ENCODE measurements at regions not wholly inside any gene's neighbourhood (a gene's known extent, or its start where the extent isn't known, plus 50 kb on each side); places are given as distances from the start of the nearest gene placed in this dataset.

GRCh38 chr12:127613056-127613455 lies 653.9 kb upstream of the TMEM132C start:
- no peaks in the 10 kb centered on the region for H3K27me3 ChIP-seq (ENCODE audit: control insufficient read depth, insufficient read depth, low read length)
- H3K4me3 ChIP-seq (ENCODE audit: low read depth, low read length): no peak overlapping the region
- H3K9me3 ChIP-seq (ENCODE audit: control insufficient read depth, insufficient read depth, low read length): peaks cover 5% of the 10 kb centered on the region
- CTCF ChIA-PET: no interaction called here
- no peak for DNase-seq (ENCODE audit: low read depth, low spot score)
- POLR2A ChIA-PET: no interaction called here
- no peak overlapping the region for H3K27ac ChIP-seq (ENCODE audit: low read depth, low read length)
- TF ChIP-seq, protein P1, sequence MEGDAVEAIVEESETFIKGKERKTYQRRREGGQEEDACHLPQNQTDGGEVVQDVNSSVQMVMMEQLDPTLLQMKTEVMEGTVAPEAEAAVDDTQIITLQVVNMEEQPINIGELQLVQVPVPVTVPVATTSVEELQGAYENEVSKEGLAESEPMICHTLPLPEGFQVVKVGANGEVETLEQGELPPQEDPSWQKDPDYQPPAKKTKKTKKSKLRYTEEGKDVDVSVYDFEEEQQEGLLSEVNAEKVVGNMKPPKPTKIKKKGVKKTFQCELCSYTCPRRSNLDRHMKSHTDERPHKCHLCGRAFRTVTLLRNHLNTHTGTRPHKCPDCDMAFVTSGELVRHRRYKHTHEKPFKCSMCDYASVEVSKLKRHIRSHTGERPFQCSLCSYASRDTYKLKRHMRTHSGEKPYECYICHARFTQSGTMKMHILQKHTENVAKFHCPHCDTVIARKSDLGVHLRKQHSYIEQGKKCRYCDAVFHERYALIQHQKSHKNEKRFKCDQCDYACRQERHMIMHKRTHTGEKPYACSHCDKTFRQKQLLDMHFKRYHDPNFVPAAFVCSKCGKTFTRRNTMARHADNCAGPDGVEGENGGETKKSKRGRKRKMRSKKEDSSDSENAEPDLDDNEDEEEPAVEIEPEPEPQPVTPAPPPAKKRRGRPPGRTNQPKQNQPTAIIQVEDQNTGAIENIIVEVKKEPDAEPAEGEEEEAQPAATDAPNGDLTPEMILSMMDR (IDR thresholded peaks at IDR 0.05; ENCODE audit: low read depth, low read length): no peak

DNA sequence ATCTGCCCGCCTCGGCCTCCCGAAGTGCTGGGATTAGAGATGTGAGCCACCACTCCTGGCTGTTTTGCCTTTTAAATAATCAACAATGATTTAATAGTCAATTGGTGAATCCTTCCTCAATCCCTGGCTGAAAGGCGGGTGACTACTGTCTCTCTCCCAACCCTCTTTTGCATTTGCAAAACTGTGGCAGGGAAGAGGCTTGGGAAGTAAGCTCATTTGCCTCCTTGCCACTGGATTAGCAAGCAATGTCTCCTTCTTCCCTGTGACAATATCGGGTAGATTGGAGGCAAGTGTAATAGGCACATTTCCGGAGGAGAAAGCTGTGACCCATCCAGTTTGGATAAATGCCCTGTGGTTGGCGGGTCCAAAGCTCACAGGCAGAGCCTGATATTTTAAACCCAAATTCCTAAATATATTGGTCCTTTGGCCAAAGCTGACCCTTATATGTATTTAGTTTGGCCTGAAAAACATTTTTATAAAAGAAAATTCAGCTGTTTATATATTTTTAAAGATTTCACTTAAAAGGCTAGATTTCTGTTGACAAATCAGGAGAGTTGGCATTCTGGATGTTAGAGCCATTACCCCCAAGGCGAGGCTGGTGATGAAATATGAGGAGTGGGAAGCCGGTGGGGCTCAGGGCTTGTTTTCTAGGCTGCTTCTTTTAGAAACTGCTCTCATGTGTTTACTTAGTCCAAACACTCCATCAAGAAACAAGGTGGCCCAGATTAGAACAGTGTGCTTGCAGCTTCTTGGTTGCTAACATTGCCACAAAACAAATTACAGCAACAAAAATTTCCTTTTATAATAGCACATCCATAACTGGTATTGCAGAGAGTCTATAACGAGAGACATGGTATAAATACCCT lies 646.9 kb upstream of the TMEM132C start:
- TF ChIP-seq, protein P1 (IDR thresholded peaks at IDR 0.05; ENCODE audit: low read depth, low read length): no peak
- ChIA-PET POLR2A (no interaction called here), CTCF (no interaction called here)
- H3K27me3 ChIP-seq (ENCODE audit: control insufficient read depth, insufficient read depth, low read length): no peaks in the 10 kb centered on the region
- no peak for DNase-seq (ENCODE audit: low read depth, low spot score)
- H3K4me3 ChIP-seq (ENCODE audit: low read depth, low read length): no peak overlapping the region
- H3K27ac ChIP-seq (ENCODE audit: low read depth, low read length): no peak overlapping the region
- peaks cover 12% of the 10 kb centered on the region for H3K9me3 ChIP-seq (ENCODE audit: control insufficient read depth, insufficient read depth, low read length)

DNA sequence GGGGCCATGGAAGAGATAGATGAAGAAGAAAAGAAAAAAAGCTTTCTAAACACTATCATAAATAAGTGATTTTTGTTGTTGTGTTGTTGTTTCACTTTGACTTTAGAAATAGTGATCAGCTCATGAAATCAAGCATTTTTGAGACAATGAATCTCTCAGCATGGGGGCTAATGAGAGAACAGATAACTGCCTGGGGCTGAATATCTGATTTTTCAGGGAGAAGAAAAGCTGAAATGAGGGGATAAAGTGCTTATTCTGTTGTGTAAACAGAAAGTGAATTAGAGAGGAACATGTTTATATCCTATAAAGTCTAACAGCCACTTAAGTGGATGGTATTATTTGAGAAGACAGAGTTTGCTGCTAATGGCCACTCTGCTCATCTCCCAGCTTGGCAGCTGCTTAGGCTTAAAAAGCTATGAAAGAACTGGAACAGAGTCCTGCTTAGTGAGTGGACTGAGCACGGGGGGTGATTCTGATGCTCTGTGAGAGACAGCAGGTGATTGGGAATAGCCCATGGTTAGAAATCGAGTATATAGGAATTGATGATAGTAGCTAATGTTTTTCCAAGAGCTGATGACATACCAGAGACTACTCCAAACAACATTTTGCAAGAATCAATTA lies 646.1 kb upstream of the TMEM132C start:
- TF ChIP-seq, protein P1 (IDR thresholded peaks at IDR 0.05; ENCODE audit: low read depth, low read length): no peak
- ChIA-PET CTCF (interaction anchor here (0.5 kb wide), 1 partner anchor 75 kb away, joined by 3 read pairs; no protein-coding TSS in a partner anchor), POLR2A (no interaction called here)
- no peak for DNase-seq (ENCODE audit: low read depth, low spot score)
- H3K27ac ChIP-seq (ENCODE audit: low read depth, low read length): no peak overlapping the region
- peaks cover 12% of the 10 kb centered on the region for H3K9me3 ChIP-seq (ENCODE audit: control insufficient read depth, insufficient read depth, low read length)
- no peaks in the 10 kb centered on the region for H3K27me3 ChIP-seq (ENCODE audit: control insufficient read depth, insufficient read depth, low read length)
- no peak overlapping the region for H3K4me3 ChIP-seq (ENCODE audit: low read depth, low read length)

- Histone ChIP-seq H3K9me3 (ENCODE audit: control insufficient read depth, insufficient read depth, low read length) (peaks cover 12% of the 10 kb centered on the region), H3K27me3 (ENCODE audit: control insufficient read depth, insufficient read depth, low read length) (no peaks in the 10 kb centered on the region), H3K4me3 (ENCODE audit: low read depth, low read length) (no peak overlapping the region), H3K27ac (ENCODE audit: low read depth, low read length) (no peak overlapping the region)
- CTCF ChIA-PET: interaction anchor here (0.5 kb wide), 1 partner anchor 74 kb away, joined by 3 read pairs; no protein-coding TSS in a partner anchor
- POLR2A ChIA-PET: no interaction called here
- TF ChIP-seq, protein P1 (IDR thresholded peaks at IDR 0.05; ENCODE audit: low read depth, low read length): no peak
- DNase-seq (ENCODE audit: low read depth, low spot score): no peak
These were observed 645.6 kb upstream of the TMEM132C start for GRCh38 chr12:127621366-127621765.

DNA sequence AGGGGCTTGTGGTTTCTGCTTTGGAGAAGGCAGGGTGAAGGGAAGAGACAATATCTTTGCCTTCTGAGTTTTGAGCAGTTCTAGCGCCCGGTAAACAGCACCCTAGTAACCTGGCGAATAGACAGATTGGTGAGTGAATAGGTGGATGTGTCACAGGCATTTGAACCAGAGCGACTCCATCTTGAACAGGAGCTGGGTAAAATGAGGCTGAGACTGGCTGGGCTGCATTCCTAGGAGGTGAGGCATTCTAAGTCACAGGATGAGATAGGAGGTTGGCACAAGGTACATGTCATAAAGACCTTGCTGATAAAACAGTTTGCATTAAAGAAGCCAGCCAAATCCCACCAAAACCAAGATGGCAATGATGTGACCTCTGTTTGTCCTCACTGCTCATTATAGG lies 643.6 kb upstream of the TMEM132C start:
- TF ChIP-seq, protein P1 (IDR thresholded peaks at IDR 0.05; ENCODE audit: low read depth, low read length): no peak
- H3K4me3 ChIP-seq (ENCODE audit: low read depth, low read length): no peak overlapping the region
- ChIA-PET POLR2A (no interaction called here), CTCF (no interaction called here)
- no peaks in the 10 kb centered on the region for H3K27me3 ChIP-seq (ENCODE audit: control insufficient read depth, insufficient read depth, low read length)
- peaks cover 15% of the 10 kb centered on the region for H3K9me3 ChIP-seq (ENCODE audit: control insufficient read depth, insufficient read depth, low read length)
- H3K27ac ChIP-seq (ENCODE audit: low read depth, low read length): no peak overlapping the region
- no peak for DNase-seq (ENCODE audit: low read depth, low spot score)
